PFSK-1 (cell line): ENCODE measurements at regions not wholly inside any gene's neighbourhood (a gene's known extent, or its start where the extent isn't known, plus 50 kb on each side); places are given as distances from the start of the nearest gene placed in this dataset.

Experiments
- FOXP2 ChIP-seq: optimal IDR thresholded peaks from 2 replicates; pipeline ENCODE3; 2011; ENCODE audit warnings: borderline replicate concordance, control low read depth, inconsistent platforms; ENCODE audit not compliant: insufficient read depth; ENCODE audit errors: extremely low read length, extremely low read depth
- POLR2AphosphoS5 ChIP-seq: IDR thresholded peaks from 2 replicates; pipeline ENCODE4 v1.6.1; 2012; ENCODE audit warnings: low read depth, mild to moderate bottlenecking, control low read depth, low read length, moderate library complexity
- REST ChIP-seq, 2 experiments: IDR thresholded peaks; 2 replicates each; pipeline versions ENCODE4 v1.6.1 to v1.8.0; 2011 to 2012; ENCODE audit warnings: low read depth in 2 of 2, low read length in 2 of 2, control low read depth in 1 of 2, inconsistent platforms in 1 of 2, mild to moderate bottlenecking in 1 of 2, moderate library complexity in 1 of 2; ENCODE audit not compliant: insufficient read depth in 1 of 2
- SIN3A ChIP-seq: IDR thresholded peaks from 2 replicates; pipeline ENCODE4 v1.6.1; 2012; ENCODE audit warnings: mild to moderate bottlenecking, low read length, moderate library complexity, borderline replicate concordance; ENCODE audit not compliant: insufficient read depth
- TAF1 ChIP-seq: IDR thresholded peaks from 2 replicates; pipeline ENCODE4 v1.6.1; 2012; ENCODE audit warnings: low read length, control low read depth, borderline replicate concordance; ENCODE audit not compliant: insufficient read depth

- no peak for TF ChIP-seq REST (IDR thresholded peaks at IDR 0.05; ENCODE audit: insufficient read depth in 1 of 2, low read depth in 2 of 2, low read length in 2 of 2)
- no peak for TF ChIP-seq TAF1
- TF ChIP-seq FOXP2 = no peak
- no peak for TF ChIP-seq POLR2AphosphoS5
- TF ChIP-seq SIN3A = no peak
Observed at GRCh38 chr2:17101596-17101995, 416.6 kb downstream of the RAD51AP2 start.

- TF ChIP-seq POLR2AphosphoS5 (no peak), TAF1 (no peak), FOXP2 (no peak), REST (IDR thresholded peaks at IDR 0.05; ENCODE audit: insufficient read depth in 1 of 2, low read depth in 2 of 2, low read length in 2 of 2) (no peak), SIN3A (no peak)
Observed at GRCh38 chr2:17101091-17101490, 417.1 kb downstream of the RAD51AP2 start.

GRCh38 chr2:17095340-17095739 is 422.9 kb downstream of the RAD51AP2 start:
- TF ChIP-seq REST (IDR thresholded peaks at IDR 0.05; ENCODE audit: insufficient read depth in 1 of 2, low read depth in 2 of 2, low read length in 2 of 2) (no peak), TAF1 (no peak), SIN3A (no peak), POLR2AphosphoS5 (no peak), FOXP2 (no peak)

GRCh38 chr2:17093712-17094111 is 424.5 kb downstream of the RAD51AP2 start:
- TF ChIP-seq POLR2AphosphoS5 = no peak

- no peak for TF ChIP-seq SIN3A
- no peak for TF ChIP-seq FOXP2
Observed at GRCh38 chr2:17086990-17087389, 421.4 kb upstream of the CYRIA start.

- TF ChIP-seq SIN3A (no peak), REST (IDR thresholded peaks at IDR 0.05; ENCODE audit: insufficient read depth in 1 of 2, low read depth in 2 of 2, low read length in 2 of 2) (no peak), POLR2AphosphoS5 (no peak), FOXP2 (no peak), TAF1 (no peak)
Observed at GRCh38 chr2:17085546-17086202, 420.0 kb upstream of the CYRIA start.
